Astrocyte of the spinal cord (primary cell): ENCODE measurements at regions not wholly inside any gene's neighbourhood (a gene's known extent, or its start where the extent isn't known, plus 50 kb on each side); places are given as distances from the start of the nearest gene placed in this dataset.

ENCODE experiments used
- DNase-seq: peaks from one replicate; pipeline ENCODE4 v3.0.0; 2011; ENCODE audit warnings: low read depth, low spot score
- H3K4me3 ChIP-seq: 2 replicates; pipeline ENCODE4 v1.5.1; 2011; ENCODE audit warnings: low read depth, mild to moderate bottlenecking, low read length, moderate library complexity
- CTCF ChIP-seq: IDR thresholded peaks from 2 replicates; pipeline ENCODE4 v1.5.1; 2012; ENCODE audit warnings: low read depth, mild to moderate bottlenecking, low read length, inconsistent platforms
- in situ Hi-C: cut with HindIII; loops from 2 replicates; pipeline ENCODE4 v1.10.0; 2017; ENCODE audit warnings: low sequenced_read_pairs

- in situ Hi-C loops: no loop called here
- no peak for DNase-seq
- no peak overlapping the region for H3K4me3 ChIP-seq
- TF ChIP-seq CTCF: no peak
Observed at GRCh38 chr2:403682-404081, 115.8 kb upstream of the ALKAL2 start.

- TF ChIP-seq CTCF: no peak
- no peak overlapping the region for H3K4me3 ChIP-seq
- in situ Hi-C loops: no loop called here
- no peak for DNase-seq
Observed at GRCh38 chr2:402721-403120, 114.8 kb upstream of the ALKAL2 start.

GRCh38 chr2:402206-402605 is 114.3 kb upstream of the ALKAL2 start:
- no peak for TF ChIP-seq CTCF
- no peak for DNase-seq
- no peak overlapping the region for H3K4me3 ChIP-seq
- in situ Hi-C loops: no loop called here

GRCh38 chr2:401019-401679 is 113.3 kb upstream of the ALKAL2 start:
- TF ChIP-seq CTCF: no peak

GRCh38 chr2:397926-398325 is 110.0 kb upstream of the ALKAL2 start:
- in situ Hi-C loops: no loop called here
- H3K4me3 ChIP-seq: no peak overlapping the region
- DNase-seq: no peak
- TF ChIP-seq CTCF: no peak

More at GRCh38 chr2:401019-401679, 113.3 kb upstream of the ALKAL2 start:
- no peak overlapping the region for H3K4me3 ChIP-seq
- peak; percentile 27 for DNase-seq
- in situ Hi-C loops: no loop called here

GRCh38 chr2:397521-397920 is 109.6 kb upstream of the ALKAL2 start:
- no peak for DNase-seq
- in situ Hi-C loops: no loop called here
- TF ChIP-seq CTCF: no peak
- no peak overlapping the region for H3K4me3 ChIP-seq

- TF ChIP-seq CTCF: no peak
- H3K4me3 ChIP-seq: no peak overlapping the region
- in situ Hi-C loops: no loop called here
- no peak for DNase-seq
Observed at GRCh38 chr2:396903-397302, 109.0 kb upstream of the ALKAL2 start.
